ENCODE measurements at regions not wholly inside any gene's neighbourhood (a gene's known extent, or its start where the extent isn't known, plus 50 kb on each side); places are given as distances from the start of the nearest gene placed in this dataset.

DNA sequence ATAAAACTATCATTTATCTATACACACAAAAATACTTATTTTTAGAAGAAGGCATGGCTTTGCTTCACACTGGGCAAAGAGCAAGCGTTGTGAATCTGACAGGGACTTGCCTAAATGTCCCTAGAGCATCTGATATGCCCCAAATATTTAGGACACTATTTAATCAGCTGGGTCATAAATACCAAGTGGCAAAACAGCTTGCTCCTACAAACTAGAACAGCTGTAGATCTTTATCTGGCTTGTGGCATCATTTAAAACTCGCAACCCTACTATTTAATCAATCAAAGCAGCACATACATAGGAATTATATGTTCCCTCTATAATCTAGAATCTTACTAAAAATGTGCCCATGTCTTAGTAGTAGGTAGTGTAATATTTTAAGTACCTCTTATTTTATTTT is 999.5 kb downstream of the JRKL start (continued):
- TF ChIP-seq, protein P1, sequence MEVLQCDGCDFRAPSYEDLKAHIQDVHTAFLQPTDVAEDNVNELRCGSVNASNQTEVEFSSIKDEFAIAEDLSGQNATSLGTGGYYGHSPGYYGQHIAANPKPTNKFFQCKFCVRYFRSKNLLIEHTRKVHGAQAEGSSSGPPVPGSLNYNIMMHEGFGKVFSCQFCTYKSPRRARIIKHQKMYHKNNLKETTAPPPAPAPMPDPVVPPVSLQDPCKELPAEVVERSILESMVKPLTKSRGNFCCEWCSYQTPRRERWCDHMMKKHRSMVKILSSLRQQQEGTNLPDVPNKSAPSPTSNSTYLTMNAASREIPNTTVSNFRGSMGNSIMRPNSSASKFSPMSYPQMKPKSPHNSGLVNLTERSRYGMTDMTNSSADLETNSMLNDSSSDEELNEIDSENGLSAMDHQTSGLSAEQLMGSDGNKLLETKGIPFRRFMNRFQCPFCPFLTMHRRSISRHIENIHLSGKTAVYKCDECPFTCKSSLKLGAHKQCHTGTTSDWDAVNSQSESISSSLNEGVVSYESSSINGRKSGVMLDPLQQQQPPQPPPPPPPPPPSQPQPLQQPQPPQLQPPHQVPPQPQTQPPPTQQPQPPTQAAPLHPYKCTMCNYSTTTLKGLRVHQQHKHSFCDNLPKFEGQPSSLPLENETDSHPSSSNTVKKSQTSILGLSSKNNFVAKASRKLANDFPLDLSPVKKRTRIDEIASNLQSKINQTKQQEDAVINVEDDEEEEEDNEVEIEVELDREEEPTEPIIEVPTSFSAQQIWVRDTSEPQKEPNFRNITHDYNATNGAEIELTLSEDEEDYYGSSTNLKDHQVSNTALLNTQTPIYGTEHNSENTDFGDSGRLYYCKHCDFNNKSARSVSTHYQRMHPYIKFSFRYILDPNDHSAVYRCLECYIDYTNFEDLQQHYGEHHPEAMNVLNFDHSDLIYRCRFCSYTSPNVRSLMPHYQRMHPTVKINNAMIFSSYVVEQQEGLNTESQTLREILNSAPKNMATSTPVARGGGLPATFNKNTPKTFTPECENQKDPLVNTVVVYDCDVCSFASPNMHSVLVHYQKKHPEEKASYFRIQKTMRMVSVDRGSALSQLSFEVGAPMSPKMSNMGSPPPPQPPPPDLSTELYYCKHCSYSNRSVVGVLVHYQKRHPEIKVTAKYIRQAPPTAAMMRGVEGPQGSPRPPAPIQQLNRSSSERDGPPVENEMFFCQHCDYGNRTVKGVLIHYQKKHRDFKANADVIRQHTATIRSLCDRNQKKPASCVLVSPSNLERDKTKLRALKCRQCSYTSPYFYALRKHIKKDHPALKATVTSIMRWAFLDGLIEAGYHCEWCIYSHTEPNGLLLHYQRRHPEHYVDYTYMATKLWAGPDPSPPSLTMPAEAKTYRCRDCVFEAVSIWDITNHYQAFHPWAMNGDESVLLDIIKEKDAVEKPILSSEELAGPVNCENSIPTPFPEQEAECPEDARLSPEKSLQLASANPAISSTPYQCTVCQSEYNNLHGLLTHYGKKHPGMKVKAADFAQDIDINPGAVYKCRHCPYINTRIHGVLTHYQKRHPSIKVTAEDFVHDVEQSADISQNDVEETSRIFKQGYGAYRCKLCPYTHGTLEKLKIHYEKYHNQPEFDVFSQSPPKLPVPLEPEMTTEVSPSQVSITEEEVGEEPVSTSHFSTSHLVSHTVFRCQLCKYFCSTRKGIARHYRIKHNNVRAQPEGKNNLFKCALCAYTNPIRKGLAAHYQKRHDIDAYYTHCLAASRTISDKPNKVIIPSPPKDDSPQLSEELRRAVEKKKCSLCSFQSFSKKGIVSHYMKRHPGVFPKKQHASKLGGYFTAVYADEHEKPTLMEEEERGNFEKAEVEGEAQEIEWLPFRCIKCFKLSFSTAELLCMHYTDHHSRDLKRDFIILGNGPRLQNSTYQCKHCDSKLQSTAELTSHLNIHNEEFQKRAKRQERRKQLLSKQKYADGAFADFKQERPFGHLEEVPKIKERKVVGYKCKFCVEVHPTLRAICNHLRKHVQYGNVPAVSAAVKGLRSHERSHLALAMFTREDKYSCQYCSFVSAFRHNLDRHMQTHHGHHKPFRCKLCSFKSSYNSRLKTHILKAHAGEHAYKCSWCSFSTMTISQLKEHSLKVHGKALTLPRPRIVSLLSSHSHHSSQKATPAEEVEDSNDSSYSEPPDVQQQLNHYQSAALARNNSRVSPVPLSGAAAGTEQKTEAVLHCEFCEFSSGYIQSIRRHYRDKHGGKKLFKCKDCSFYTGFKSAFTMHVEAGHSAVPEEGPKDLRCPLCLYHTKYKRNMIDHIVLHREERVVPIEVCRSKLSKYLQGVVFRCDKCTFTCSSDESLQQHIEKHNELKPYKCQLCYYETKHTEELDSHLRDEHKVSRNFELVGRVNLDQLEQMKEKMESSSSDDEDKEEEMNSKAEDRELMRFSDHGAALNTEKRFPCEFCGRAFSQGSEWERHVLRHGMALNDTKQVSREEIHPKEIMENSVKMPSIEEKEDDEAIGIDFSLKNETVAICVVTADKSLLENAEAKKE (CRISPR knock-in tag; IDR thresholded peaks at IDR 0.05) = no peak
- TF ChIP-seq CREB1 (CRISPR knock-in tag; IDR thresholded peaks at IDR 0.05; ENCODE audit: low read depth) (no peak), ZNF114 (CRISPR knock-in tag; IDR thresholded peaks at IDR 0.05) (no peak)
- TF ChIP-seq, protein P2, sequence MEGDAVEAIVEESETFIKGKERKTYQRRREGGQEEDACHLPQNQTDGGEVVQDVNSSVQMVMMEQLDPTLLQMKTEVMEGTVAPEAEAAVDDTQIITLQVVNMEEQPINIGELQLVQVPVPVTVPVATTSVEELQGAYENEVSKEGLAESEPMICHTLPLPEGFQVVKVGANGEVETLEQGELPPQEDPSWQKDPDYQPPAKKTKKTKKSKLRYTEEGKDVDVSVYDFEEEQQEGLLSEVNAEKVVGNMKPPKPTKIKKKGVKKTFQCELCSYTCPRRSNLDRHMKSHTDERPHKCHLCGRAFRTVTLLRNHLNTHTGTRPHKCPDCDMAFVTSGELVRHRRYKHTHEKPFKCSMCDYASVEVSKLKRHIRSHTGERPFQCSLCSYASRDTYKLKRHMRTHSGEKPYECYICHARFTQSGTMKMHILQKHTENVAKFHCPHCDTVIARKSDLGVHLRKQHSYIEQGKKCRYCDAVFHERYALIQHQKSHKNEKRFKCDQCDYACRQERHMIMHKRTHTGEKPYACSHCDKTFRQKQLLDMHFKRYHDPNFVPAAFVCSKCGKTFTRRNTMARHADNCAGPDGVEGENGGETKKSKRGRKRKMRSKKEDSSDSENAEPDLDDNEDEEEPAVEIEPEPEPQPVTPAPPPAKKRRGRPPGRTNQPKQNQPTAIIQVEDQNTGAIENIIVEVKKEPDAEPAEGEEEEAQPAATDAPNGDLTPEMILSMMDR (conservative IDR thresholded peaks at IDR 0.05; ENCODE audit: low read depth in 2 of 2) = no peak

DNA sequence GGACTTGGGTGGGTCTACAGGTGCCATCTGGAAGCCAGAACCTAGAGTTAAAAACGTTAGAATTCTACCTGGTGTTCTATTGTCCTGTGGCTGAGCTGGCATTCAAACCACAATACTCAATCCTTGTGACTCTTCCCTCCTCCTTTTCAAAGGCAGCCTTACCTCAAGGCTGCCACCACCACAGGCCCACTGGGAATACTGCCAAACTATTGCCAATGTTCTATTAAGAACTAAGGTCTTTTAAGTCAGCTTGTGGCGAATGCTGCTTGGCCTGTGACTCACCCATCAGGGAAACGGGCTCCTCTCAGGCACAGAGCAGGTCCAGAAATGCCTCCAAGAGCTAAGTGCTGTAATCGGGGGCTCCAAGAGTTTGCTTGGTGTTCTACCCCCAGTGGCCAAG is 1008.4 kb downstream of the JRKL start:
- H3K9me3 Mint-ChIP-seq = no peaks in the 10 kb centered on the region
- no peaks in the 10 kb centered on the region for H3K27me3 ChIP-seq (ENCODE audit: insufficient read depth)
- H3K4me2 ChIP-seq = no peak overlapping the region
- H3K36me3 Mint-ChIP-seq (ENCODE audit: low read depth) = no peaks in the 10 kb centered on the region
- no peaks in the 10 kb centered on the region for H3K79me2 ChIP-seq (replicated peaks; ENCODE audit: insufficient read depth)
- no peak overlapping the region for H3K4me3 Mint-ChIP-seq
- no peak overlapping the region for H3K27ac Mint-ChIP-seq
- ATAC-seq (no peak), DNase-seq (ENCODE audit: low spot score) (no peak)
- H3K36me3 ChIP-seq (ENCODE audit: insufficient read depth) = no peaks in the 10 kb centered on the region
- no peaks in the 10 kb centered on the region for H3K27me3 Mint-ChIP-seq (ENCODE audit: insufficient read depth, low read depth, poor library complexity)
- H3K27ac ChIP-seq (ENCODE audit: low read depth) = no peak overlapping the region
- H3K4me1 Mint-ChIP-seq = no peaks in the 10 kb centered on the region
- H3K4me3 ChIP-seq = no peak overlapping the region
- no peaks in the 10 kb centered on the region for H3K4me1 ChIP-seq (ENCODE audit: insufficient read depth)
- H2AFZ ChIP-seq = no peak overlapping the region
- no peaks in the 10 kb centered on the region for H3K9me2 ChIP-seq (ENCODE audit: insufficient read depth)
- H4K20me1 ChIP-seq (replicated peaks; ENCODE audit: insufficient read depth) = no peaks in the 10 kb centered on the region
- no peaks in the 10 kb centered on the region for H3F3A ChIP-seq (replicated peaks; ENCODE audit: low read depth)
- TF ChIP-seq, protein P3, sequence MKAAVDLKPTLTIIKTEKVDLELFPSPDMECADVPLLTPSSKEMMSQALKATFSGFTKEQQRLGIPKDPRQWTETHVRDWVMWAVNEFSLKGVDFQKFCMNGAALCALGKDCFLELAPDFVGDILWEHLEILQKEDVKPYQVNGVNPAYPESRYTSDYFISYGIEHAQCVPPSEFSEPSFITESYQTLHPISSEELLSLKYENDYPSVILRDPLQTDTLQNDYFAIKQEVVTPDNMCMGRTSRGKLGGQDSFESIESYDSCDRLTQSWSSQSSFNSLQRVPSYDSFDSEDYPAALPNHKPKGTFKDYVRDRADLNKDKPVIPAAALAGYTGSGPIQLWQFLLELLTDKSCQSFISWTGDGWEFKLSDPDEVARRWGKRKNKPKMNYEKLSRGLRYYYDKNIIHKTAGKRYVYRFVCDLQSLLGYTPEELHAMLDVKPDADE (IDR thresholded peaks at IDR 0.05) = no peak
- TF ChIP-seq NANOG (IDR thresholded peaks at IDR 0.05; ENCODE audit: borderline replicate concordance) = no peak
- TF ChIP-seq ZNF114 (CRISPR knock-in tag; IDR thresholded peaks at IDR 0.05) = no peak
- TF ChIP-seq, protein P2 (conservative IDR thresholded peaks at IDR 0.05; ENCODE audit: low read depth in 2 of 2) = no peak
- no peak for TF ChIP-seq EZH2 (IDR thresholded peaks at IDR 0.05; ENCODE audit: low read depth, unreplicated experiment)

Measured in GM23338 (cell line).